ENCODE measurements at regions not wholly inside any gene's neighbourhood (a gene's known extent, or its start where the extent isn't known, plus 50 kb on each side); places are given as distances from the start of the nearest gene placed in this dataset.

GRCh38 chr16:79419148-79419547 lies 181.4 kb downstream of the MAF start (continued):
- TF ChIP-seq REST (tag by site-specific recombination; IDR thresholded peaks at IDR 0.05), result no peak
- TF ChIP-seq SP7 (tag by site-specific recombination; IDR thresholded peaks at IDR 0.05), result no peak
- TF ChIP-seq ZNF302 (tag by site-specific recombination; IDR thresholded peaks at IDR 0.05; ENCODE audit: low read depth), result no peak

- no peak overlapping the region for H3K4me3 ChIP-seq (ENCODE audit: low read depth, low read length)
- POLR2A ChIA-PET, result no interaction called here
- CTCF ChIA-PET, result no interaction called here
Observed at GRCh38 chr16:79417601-79418008, 182.9 kb downstream of the MAF start.

GRCh38 chr16:79415983-79416640 lies 184.4 kb downstream of the MAF start:
- ChIA-PET CTCF (interaction anchor here (0.8 kb wide), 1 partner anchor 82 kb away, joined by 3 read pairs; no protein-coding TSS in a partner anchor), POLR2A (no interaction called here)
- no peaks in the 10 kb centered on the region for H3K9me3 ChIP-seq (ENCODE audit: control insufficient read depth, insufficient read depth, low read depth, low read length)
- peaks cover 3% of the 10 kb centered on the region; the same call in 1 of the 2 replicates for H3K4me1 ChIP-seq (ENCODE audit: control insufficient read depth, insufficient read depth, low read length)
- no peak overlapping the region for H3K4me3 ChIP-seq (ENCODE audit: low read depth, low read length)
- no peak overlapping the region for H3K27ac ChIP-seq (ENCODE audit: extremely low read depth, low read depth, low read length)
- no peaks in the 10 kb centered on the region for H3K36me3 ChIP-seq (ENCODE audit: control insufficient read depth in 2 of 2, insufficient read depth in 1 of 2, low read length in 2 of 2)
- TF ChIP-seq YY2 (tag by site-specific recombination; IDR thresholded peaks at IDR 0.05), result no peak
- no peak for TF ChIP-seq ZXDB (tag by site-specific recombination; IDR thresholded peaks at IDR 0.05)
- no peak for TF ChIP-seq AEBP2 (tag by site-specific recombination; IDR thresholded peaks at IDR 0.05; ENCODE audit: borderline replicate concordance)
- TF ChIP-seq ZFP37 (tag by site-specific recombination; IDR thresholded peaks at IDR 0.05), result no peak
- TF ChIP-seq ZSCAN4 (tag by site-specific recombination; IDR thresholded peaks at IDR 0.05), result no peak
- no peak for TF ChIP-seq ZEB2 (tag by site-specific recombination; IDR thresholded peaks at IDR 0.05)
- no peak for TF ChIP-seq ZNF280D (tag by site-specific recombination; IDR thresholded peaks at IDR 0.05)
- TF ChIP-seq ZNF214 (tag by site-specific recombination; IDR thresholded peaks at IDR 0.05; ENCODE audit: borderline replicate concordance), result no peak
- TF ChIP-seq ZNF335 (tag by site-specific recombination; conservative IDR thresholded peaks at IDR 0.05), result no peak
- no peak for TF ChIP-seq ZNF670 (tag by site-specific recombination; IDR thresholded peaks at IDR 0.05; ENCODE audit: low read depth)
- no peak for TF ChIP-seq ZNF677 (tag by site-specific recombination; IDR thresholded peaks at IDR 0.05)
- TF ChIP-seq ZNF501 (tag by site-specific recombination; IDR thresholded peaks at IDR 0.05), result no peak
- TF ChIP-seq ZFP41 (tag by site-specific recombination; IDR thresholded peaks at IDR 0.05; ENCODE audit: borderline replicate concordance), result no peak

More at GRCh38 chr16:79417601-79418008, 182.9 kb downstream of the MAF start:
- H3K9me3 ChIP-seq (ENCODE audit: control insufficient read depth, insufficient read depth, low read depth, low read length), result no peaks in the 10 kb centered on the region
- no peak overlapping the region for H3K27ac ChIP-seq (ENCODE audit: extremely low read depth, low read depth, low read length)
- H3K36me3 ChIP-seq (ENCODE audit: control insufficient read depth in 2 of 2, insufficient read depth in 1 of 2, low read length in 2 of 2), result no peaks in the 10 kb centered on the region
- TF ChIP-seq ZNF223 (tag by site-specific recombination; IDR thresholded peaks at IDR 0.05) (no peak), PRDM1 (tag by site-specific recombination; IDR thresholded peaks at IDR 0.05) (no peak), ZNF629 (tag by site-specific recombination; IDR thresholded peaks at IDR 0.05) (no peak), KLF1 (tag by site-specific recombination; IDR thresholded peaks at IDR 0.05) (no peak), OVOL3 (tag by site-specific recombination; IDR thresholded peaks at IDR 0.05) (no peak), RBAK (tag by site-specific recombination; IDR thresholded peaks at IDR 0.05) (no peak), PATZ1 (tag by site-specific recombination; IDR thresholded peaks at IDR 0.05) (no peak)
- H3K4me1 ChIP-seq (ENCODE audit: control insufficient read depth, insufficient read depth, low read length), result peaks cover 3% of the 10 kb centered on the region; the same call in 1 of the 2 replicates

Data from HEK293 (cell line).